WTC11 (cell line): ENCODE measurements at regions not wholly inside any gene's neighbourhood (a gene's known extent, or its start where the extent isn't known, plus 50 kb on each side); places are given as distances from the start of the nearest gene placed in this dataset.

Experiments
- ATAC-seq: fragments of 200-7000 bp; cut with Tn5 transposase; 2 replicates; pipeline ENCODE4 v1.10.0; 2021; ENCODE audit warnings: mild to moderate bottlenecking, moderate library complexity
- CTCF ChIA-PET: fragments of 300-600 bp; sonication (Branson Sonifier 250); formaldehyde crosslinking; loops from one replicate; lab custom pipeline; 2021; ENCODE audit warnings: antibody characterized with exemption; lab: Charles Lee
- POLR2A ChIA-PET: fragments of 350-600 bp; sonication (Branson Sonifier 250); formaldehyde crosslinking; loops from one replicate; lab custom pipeline; 2021; ENCODE audit warnings: antibody characterized with exemption; lab: Charles Lee
- DNase-seq: peaks from one replicate; pipeline ENCODE4 v3.0.0; 2021; ENCODE audit warnings: low spot score
- H3K27ac Mint-ChIP-seq: 2 replicates; pipeline ENCODE4 v1.8.0; 2021; ENCODE audit warnings: mixed read lengths
- H3K27me3 Mint-ChIP-seq: 2 replicates; pipeline ENCODE4 v1.8.0; 2021; ENCODE audit warnings: low read depth, mild to moderate bottlenecking, moderate library complexity, mixed read lengths
- H3K36me3 Mint-ChIP-seq: 2 replicates; pipeline ENCODE4 v1.8.0; 2021; ENCODE audit warnings: mixed read lengths
- H3K4me1 Mint-ChIP-seq: 2 replicates; pipeline ENCODE4 v1.8.0; 2022; ENCODE audit warnings: mixed read lengths
- H3K4me3 Mint-ChIP-seq: 2 replicates; pipeline ENCODE4 v1.8.0; 2021; ENCODE audit warnings: mild to moderate bottlenecking, moderate library complexity, mixed read lengths
- H3K9me3 Mint-ChIP-seq: 2 replicates; pipeline ENCODE4 v1.8.0; 2021; ENCODE audit warnings: mixed read lengths
- AR ChIP-seq: fragments of 250-450 bp; sonication (Bioruptor Pico); IDR thresholded peaks from 2 replicates; pipeline ENCODE4 v1.9.0; 2021; ENCODE audit warnings: mild to moderate bottlenecking
- ATF1 ChIP-seq: sonication (generic); formaldehyde crosslinking; IDR thresholded peaks from 2 replicates; pipeline ENCODE4 v1.8.1; 2023; ENCODE audit warnings: mild to moderate bottlenecking, moderate library complexity, missing genetic modification reagents
- CTCF ChIP-seq: fragments of 200-600 bp; IDR thresholded peaks from 2 replicates; pipeline ENCODE4 v1.8.0; 2022; ENCODE audit warnings: antibody characterized with exemption
- E2F4 ChIP-seq: sonication (generic); formaldehyde crosslinking; IDR thresholded peaks from 2 replicates; pipeline ENCODE4 v1.8.1; 2022; ENCODE audit warnings: low read depth, mild to moderate bottlenecking, moderate library complexity, missing genetic modification reagents, borderline replicate concordance
- JAZF1 ChIP-seq: fragments of 250-450 bp; sonication (Bioruptor Pico); IDR thresholded peaks from 2 replicates; pipeline ENCODE4 v1.9.0; 2021; ENCODE audit warnings: moderate library complexity, mild to moderate bottlenecking, inconsistent platforms
- MLX ChIP-seq: sonication (generic); formaldehyde crosslinking; IDR thresholded peaks from 2 replicates; pipeline ENCODE4 v1.8.1; 2023; ENCODE audit warnings: mild to moderate bottlenecking, missing genetic modification reagents, moderate library complexity
- NFYB ChIP-seq: sonication (generic); formaldehyde crosslinking; conservative IDR thresholded peaks from 2 replicates; pipeline ENCODE4 v1.8.0; 2022; ENCODE audit warnings: low read depth, missing genetic modification reagents
- PRDM15 ChIP-seq: sonication (generic); formaldehyde crosslinking; IDR thresholded peaks from 2 replicates; pipeline ENCODE4 v1.8.0; 2022; ENCODE audit warnings: missing genetic modification reagents
- PREB ChIP-seq: sonication (generic); formaldehyde crosslinking; IDR thresholded peaks from 2 replicates; pipeline ENCODE4 v1.8.1; 2022; ENCODE audit warnings: mild to moderate bottlenecking, missing genetic modification reagents, moderate library complexity, borderline replicate concordance
- SP1 ChIP-seq: sonication (generic); formaldehyde crosslinking; conservative IDR thresholded peaks from 2 replicates; pipeline ENCODE4 v1.8.1; 2022; ENCODE audit warnings: missing genetic modification reagents
- TEAD4 ChIP-seq: sonication (generic); formaldehyde crosslinking; IDR thresholded peaks from 2 replicates; pipeline ENCODE4 v1.8.0; 2022; ENCODE audit warnings: mild to moderate bottlenecking, missing genetic modification reagents
- USF1 ChIP-seq: sonication (generic); formaldehyde crosslinking; IDR thresholded peaks from 2 replicates; pipeline ENCODE4 v1.8.0; 2022; ENCODE audit warnings: mild to moderate bottlenecking, missing genetic modification reagents
- ZMAT4 ChIP-seq: fragments of 250-450 bp; sonication (Bioruptor Pico); IDR thresholded peaks from 2 replicates; pipeline ENCODE4 v1.9.0; 2021; ENCODE audit warnings: mild to moderate bottlenecking
- ZNF317 ChIP-seq: sonication (generic); formaldehyde crosslinking; IDR thresholded peaks from 2 replicates; pipeline ENCODE4 v1.8.1; 2023; ENCODE audit warnings: low read depth, mild to moderate bottlenecking, moderate library complexity, missing genetic modification reagents, borderline replicate concordance
- ZNF532 ChIP-seq: fragments of 250-450 bp; sonication (Bioruptor Pico); IDR thresholded peaks from 2 replicates; pipeline ENCODE4 v1.9.0; 2021; ENCODE audit warnings: mild to moderate bottlenecking, borderline replicate concordance

- no peak for TF ChIP-seq PREB (CRISPR knock-in tag)
- TF ChIP-seq ZMAT4 (CRISPR knock-in tag) = no peak
Observed at GRCh38 chr6:134654751-134655150, 295.1 kb downstream of the ALDH8A1 start (continued).

GRCh38 chr6:134651519-134651918 is 298.4 kb downstream of the ALDH8A1 start:
- H3K27ac Mint-ChIP-seq = no peak overlapping the region
- ChIA-PET CTCF (no interaction called here), POLR2A (no interaction called here)
- H3K4me3 Mint-ChIP-seq = no peak overlapping the region
- no peaks in the 10 kb centered on the region for H3K27me3 Mint-ChIP-seq
- no peaks in the 10 kb centered on the region for H3K36me3 Mint-ChIP-seq
- no peaks in the 10 kb centered on the region for H3K4me1 Mint-ChIP-seq
- H3K9me3 Mint-ChIP-seq = peaks cover 3% of the 10 kb centered on the region
- DNase-seq (no peak), ATAC-seq (no peak)
- TF ChIP-seq E2F4 (CRISPR knock-in tag) = no peak
- no peak for TF ChIP-seq MLX (CRISPR knock-in tag)
- TF ChIP-seq NFYB (CRISPR knock-in tag) = no peak
- TF ChIP-seq ZNF317 (CRISPR knock-in tag) = no peak
- TF ChIP-seq SP1 (CRISPR knock-in tag) = no peak
- no peak for TF ChIP-seq CTCF
- no peak for TF ChIP-seq JAZF1
- TF ChIP-seq ZNF532 (CRISPR knock-in tag) = no peak
- TF ChIP-seq AR (CRISPR knock-in tag) = no peak
- no peak for TF ChIP-seq PRDM15 (CRISPR knock-in tag)
- no peak for TF ChIP-seq USF1
- TF ChIP-seq TEAD4 (CRISPR knock-in tag) = no peak
- TF ChIP-seq PREB (CRISPR knock-in tag) = no peak
- TF ChIP-seq ATF1 = no peak
